ENCODE measurements at regions not wholly inside any gene's neighbourhood (a gene's known extent, or its start where the extent isn't known, plus 50 kb on each side); places are given as distances from the start of the nearest gene placed in this dataset.

DNA sequence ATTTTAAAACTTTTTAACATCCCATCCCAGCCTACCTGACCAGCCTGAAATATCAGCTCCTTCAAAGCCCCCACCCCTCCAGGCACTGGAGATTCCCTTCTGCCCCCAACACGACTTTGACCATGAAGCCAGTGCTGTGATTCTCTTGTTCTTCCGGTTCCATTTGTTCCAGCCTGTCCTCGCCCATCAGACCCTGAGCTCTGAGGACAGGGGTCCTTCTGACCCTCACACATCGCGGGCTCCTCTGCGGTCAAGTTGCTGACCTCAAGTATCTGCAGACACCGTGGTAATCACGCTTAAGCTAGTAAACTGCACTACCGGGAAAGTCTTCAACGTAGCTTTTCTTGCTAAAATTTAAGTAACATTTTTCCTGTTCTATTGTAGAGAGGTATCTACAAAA lies 282.2 kb upstream of the SALL3 start:
- no peak overlapping the region for H3K4me3 ChIP-seq (ENCODE audit: low read length)
- H3K36me3 ChIP-seq (ENCODE audit: insufficient read depth, low read length): no peaks in the 10 kb centered on the region
- no peak for TF ChIP-seq EP300 (conservative IDR thresholded peaks at IDR 0.05; ENCODE audit: poor library complexity, severe bottlenecking)
- TF ChIP-seq TAF1 (IDR thresholded peaks at IDR 0.05; ENCODE audit: low read depth): no peak
- TF ChIP-seq, protein P1, sequence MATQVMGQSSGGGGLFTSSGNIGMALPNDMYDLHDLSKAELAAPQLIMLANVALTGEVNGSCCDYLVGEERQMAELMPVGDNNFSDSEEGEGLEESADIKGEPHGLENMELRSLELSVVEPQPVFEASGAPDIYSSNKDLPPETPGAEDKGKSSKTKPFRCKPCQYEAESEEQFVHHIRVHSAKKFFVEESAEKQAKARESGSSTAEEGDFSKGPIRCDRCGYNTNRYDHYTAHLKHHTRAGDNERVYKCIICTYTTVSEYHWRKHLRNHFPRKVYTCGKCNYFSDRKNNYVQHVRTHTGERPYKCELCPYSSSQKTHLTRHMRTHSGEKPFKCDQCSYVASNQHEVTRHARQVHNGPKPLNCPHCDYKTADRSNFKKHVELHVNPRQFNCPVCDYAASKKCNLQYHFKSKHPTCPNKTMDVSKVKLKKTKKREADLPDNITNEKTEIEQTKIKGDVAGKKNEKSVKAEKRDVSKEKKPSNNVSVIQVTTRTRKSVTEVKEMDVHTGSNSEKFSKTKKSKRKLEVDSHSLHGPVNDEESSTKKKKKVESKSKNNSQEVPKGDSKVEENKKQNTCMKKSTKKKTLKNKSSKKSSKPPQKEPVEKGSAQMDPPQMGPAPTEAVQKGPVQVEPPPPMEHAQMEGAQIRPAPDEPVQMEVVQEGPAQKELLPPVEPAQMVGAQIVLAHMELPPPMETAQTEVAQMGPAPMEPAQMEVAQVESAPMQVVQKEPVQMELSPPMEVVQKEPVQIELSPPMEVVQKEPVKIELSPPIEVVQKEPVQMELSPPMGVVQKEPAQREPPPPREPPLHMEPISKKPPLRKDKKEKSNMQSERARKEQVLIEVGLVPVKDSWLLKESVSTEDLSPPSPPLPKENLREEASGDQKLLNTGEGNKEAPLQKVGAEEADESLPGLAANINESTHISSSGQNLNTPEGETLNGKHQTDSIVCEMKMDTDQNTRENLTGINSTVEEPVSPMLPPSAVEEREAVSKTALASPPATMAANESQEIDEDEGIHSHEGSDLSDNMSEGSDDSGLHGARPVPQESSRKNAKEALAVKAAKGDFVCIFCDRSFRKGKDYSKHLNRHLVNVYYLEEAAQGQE (IDR thresholded peaks at IDR 0.05; ENCODE audit: borderline replicate concordance): no peak
- TF ChIP-seq, protein P2, sequence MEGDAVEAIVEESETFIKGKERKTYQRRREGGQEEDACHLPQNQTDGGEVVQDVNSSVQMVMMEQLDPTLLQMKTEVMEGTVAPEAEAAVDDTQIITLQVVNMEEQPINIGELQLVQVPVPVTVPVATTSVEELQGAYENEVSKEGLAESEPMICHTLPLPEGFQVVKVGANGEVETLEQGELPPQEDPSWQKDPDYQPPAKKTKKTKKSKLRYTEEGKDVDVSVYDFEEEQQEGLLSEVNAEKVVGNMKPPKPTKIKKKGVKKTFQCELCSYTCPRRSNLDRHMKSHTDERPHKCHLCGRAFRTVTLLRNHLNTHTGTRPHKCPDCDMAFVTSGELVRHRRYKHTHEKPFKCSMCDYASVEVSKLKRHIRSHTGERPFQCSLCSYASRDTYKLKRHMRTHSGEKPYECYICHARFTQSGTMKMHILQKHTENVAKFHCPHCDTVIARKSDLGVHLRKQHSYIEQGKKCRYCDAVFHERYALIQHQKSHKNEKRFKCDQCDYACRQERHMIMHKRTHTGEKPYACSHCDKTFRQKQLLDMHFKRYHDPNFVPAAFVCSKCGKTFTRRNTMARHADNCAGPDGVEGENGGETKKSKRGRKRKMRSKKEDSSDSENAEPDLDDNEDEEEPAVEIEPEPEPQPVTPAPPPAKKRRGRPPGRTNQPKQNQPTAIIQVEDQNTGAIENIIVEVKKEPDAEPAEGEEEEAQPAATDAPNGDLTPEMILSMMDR (IDR thresholded peaks at IDR 0.05; ENCODE audit: poor library complexity, severe bottlenecking): no peak
- no peak for TF ChIP-seq POLR2AphosphoS5 (IDR thresholded peaks at IDR 0.05)
- no peak for TF ChIP-seq EZH2 (IDR thresholded peaks at IDR 0.05; ENCODE audit: borderline replicate concordance, insufficient read depth, low read length, poor library complexity, severe bottlenecking)
- no peak for TF ChIP-seq MXI1 (conservative IDR thresholded peaks at IDR 0.05; ENCODE audit: poor library complexity, severe bottlenecking)
- TF ChIP-seq RAD21 (conservative IDR thresholded peaks at IDR 0.05): no peak
- no peak for TF ChIP-seq SMC3 (conservative IDR thresholded peaks at IDR 0.05; ENCODE audit: poor library complexity)
- no peaks in the 10 kb centered on the region for H4K20me1 ChIP-seq (ENCODE audit: insufficient read depth)
- H3K9me2 ChIP-seq (ENCODE audit: insufficient read depth, low read length): no peaks in the 10 kb centered on the region
- no peaks in the 10 kb centered on the region for H3K9me3 ChIP-seq (ENCODE audit: low read length)
- no peaks in the 10 kb centered on the region for H3K79me2 ChIP-seq (replicated peaks; ENCODE audit: insufficient read depth, low read length)
- no peak overlapping the region for H2AFZ ChIP-seq (ENCODE audit: low read depth, low read length)
- no peaks in the 10 kb centered on the region for H3K27me3 ChIP-seq (ENCODE audit: insufficient read depth, low read depth, low read length)
- no peak overlapping the region for H3K9ac ChIP-seq (ENCODE audit: low read length)
- H3K4me2 ChIP-seq (ENCODE audit: low read length): no peak overlapping the region
- peaks cover 5% of the 10 kb centered on the region for H3F3A ChIP-seq (ENCODE audit: insufficient read depth, low read length, poor library complexity, severe bottlenecking)
- H3K27ac ChIP-seq (ENCODE audit: low read length): no peak overlapping the region

DNA sequence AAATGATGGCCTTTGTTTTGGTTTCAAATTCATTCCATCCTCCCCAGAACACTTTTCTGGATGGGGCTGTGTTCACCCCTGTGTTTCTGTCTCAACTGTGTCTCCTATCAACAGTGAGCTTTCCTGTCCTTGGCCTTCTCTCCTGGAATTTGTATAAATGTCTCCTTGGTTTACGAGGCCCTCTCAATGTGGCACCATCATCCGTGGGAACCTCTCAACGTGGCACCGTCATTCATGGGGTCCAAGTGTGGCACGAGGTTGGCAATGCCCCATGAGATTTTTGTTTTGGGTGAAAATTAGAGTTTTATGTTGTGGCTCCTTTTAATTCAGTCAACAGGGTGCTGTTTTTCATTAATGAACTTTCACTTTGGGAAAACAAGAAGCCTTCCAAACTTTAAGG lies 280.7 kb upstream of the SALL3 start:
- Histone ChIP-seq H3K4me3 (ENCODE audit: low read length) (no peak overlapping the region), H3K27me3 (ENCODE audit: insufficient read depth, low read depth, low read length) (no peaks in the 10 kb centered on the region), H3K9me3 (ENCODE audit: low read length) (no peaks in the 10 kb centered on the region), H3K27ac (ENCODE audit: low read length) (no peak overlapping the region), H3K9ac (ENCODE audit: low read length) (no peak overlapping the region), H3K36me3 (ENCODE audit: insufficient read depth, low read length) (no peaks in the 10 kb centered on the region), H3F3A (ENCODE audit: insufficient read depth, low read length, poor library complexity, severe bottlenecking) (peaks cover 5% of the 10 kb centered on the region), H2AFZ (ENCODE audit: low read depth, low read length) (no peak overlapping the region), H3K4me2 (ENCODE audit: low read length) (no peak overlapping the region), H3K9me2 (ENCODE audit: insufficient read depth, low read length) (no peaks in the 10 kb centered on the region), H3K79me2 (replicated peaks; ENCODE audit: insufficient read depth, low read length) (no peaks in the 10 kb centered on the region), H4K20me1 (ENCODE audit: insufficient read depth) (no peaks in the 10 kb centered on the region)
- TF ChIP-seq SMC3 (conservative IDR thresholded peaks at IDR 0.05; ENCODE audit: poor library complexity) (no peak), RAD21 (conservative IDR thresholded peaks at IDR 0.05) (no peak), MXI1 (conservative IDR thresholded peaks at IDR 0.05; ENCODE audit: poor library complexity, severe bottlenecking) (no peak)

DNA sequence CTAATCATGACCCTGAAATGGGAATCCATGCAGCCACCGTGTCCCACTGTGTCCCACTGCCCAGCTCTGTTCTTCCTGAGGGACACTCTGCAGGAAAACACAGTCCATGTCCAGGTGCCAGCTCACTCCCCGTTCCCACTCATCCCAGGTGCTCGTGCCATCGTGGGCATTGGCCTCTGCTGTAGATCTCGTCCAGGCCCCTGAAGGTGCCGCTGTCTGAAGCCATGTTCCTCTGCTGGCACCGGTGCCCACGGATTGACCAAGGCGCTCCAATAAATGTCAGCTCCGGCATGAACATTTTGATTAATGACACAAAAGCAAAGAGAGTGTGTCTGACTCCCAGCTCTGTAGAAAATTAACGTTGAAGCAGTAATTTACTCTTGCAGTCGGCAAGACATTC lies 280.1 kb upstream of the SALL3 start:
- H3K9me3 ChIP-seq (ENCODE audit: low read length): no peaks in the 10 kb centered on the region
- H3K79me2 ChIP-seq (replicated peaks; ENCODE audit: insufficient read depth, low read length): no peaks in the 10 kb centered on the region
- H4K20me1 ChIP-seq (ENCODE audit: insufficient read depth): no peaks in the 10 kb centered on the region
- no peak for TF ChIP-seq MXI1 (conservative IDR thresholded peaks at IDR 0.05; ENCODE audit: poor library complexity, severe bottlenecking)
- no peak for TF ChIP-seq POLR2AphosphoS5 (IDR thresholded peaks at IDR 0.05)
- TF ChIP-seq TAF1 (IDR thresholded peaks at IDR 0.05; ENCODE audit: low read depth): no peak
- TF ChIP-seq, protein P1 (IDR thresholded peaks at IDR 0.05; ENCODE audit: borderline replicate concordance): no peak
- H3K36me3 ChIP-seq (ENCODE audit: insufficient read depth, low read length): no peaks in the 10 kb centered on the region
- no peak overlapping the region for H2AFZ ChIP-seq (ENCODE audit: low read depth, low read length)
- no peaks in the 10 kb centered on the region for H3K9me2 ChIP-seq (ENCODE audit: insufficient read depth, low read length)
- no peak overlapping the region for H3K9ac ChIP-seq (ENCODE audit: low read length)
- H3K27ac ChIP-seq (ENCODE audit: low read length): no peak overlapping the region
- H3F3A ChIP-seq (ENCODE audit: insufficient read depth, low read length, poor library complexity, severe bottlenecking): peaks cover 5% of the 10 kb centered on the region
- H3K27me3 ChIP-seq (ENCODE audit: insufficient read depth, low read depth, low read length): no peaks in the 10 kb centered on the region
- no peak overlapping the region for H3K4me3 ChIP-seq (ENCODE audit: low read length)
- H3K4me2 ChIP-seq (ENCODE audit: low read length): no peak overlapping the region
